ENCODE measurements at regions not wholly inside any gene's neighbourhood (a gene's known extent, or its start where the extent isn't known, plus 50 kb on each side); places are given as distances from the start of the nearest gene placed in this dataset.
"Not testable (repeated sequence)": the region's sequence is repeated elsewhere in the genome, so short reads cannot be mapped to it uniquely, and the experiment has no call there.

DNA sequence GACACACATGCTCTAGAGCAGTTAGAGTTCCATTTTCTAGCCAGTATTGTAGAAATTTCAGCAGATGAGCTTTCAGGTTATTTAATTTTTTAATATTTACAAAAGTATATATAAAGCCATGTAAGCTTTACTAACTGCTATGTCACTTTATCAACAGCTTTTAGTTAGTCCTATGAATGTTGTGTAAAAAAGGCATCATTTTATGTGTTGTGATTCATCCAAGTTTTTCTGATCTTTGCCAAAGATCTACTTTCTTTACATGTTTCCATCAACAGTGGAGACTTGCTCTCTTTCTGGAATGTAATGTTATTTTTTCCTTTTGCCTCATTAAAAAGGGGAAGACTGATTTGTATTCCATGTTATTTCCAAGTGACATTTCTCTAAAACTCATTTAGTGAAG, 125.2 kb upstream of the TFPI start:
- intact Hi-C loops (cut with micrococcal nuclease), result no loop called here

DNA sequence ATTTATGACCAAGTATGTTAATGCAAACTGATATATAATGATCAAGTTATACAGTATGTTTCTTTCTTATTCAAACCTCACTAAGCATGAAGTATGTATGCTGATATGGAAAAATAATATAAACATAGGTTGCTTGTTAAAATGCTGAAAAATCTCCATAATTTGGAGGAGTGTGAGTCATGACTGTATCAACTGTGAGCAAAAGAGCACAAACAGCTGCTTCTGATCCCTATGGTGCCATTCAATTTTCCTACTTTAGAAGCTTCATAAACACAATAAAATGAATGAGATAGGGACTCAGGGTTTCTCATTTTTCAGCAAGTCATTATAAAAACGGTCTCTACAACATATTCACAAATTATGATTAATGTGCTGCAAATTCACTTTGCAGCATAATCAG, 129.9 kb upstream of the TFPI start:
- intact Hi-C loops (cut with micrococcal nuclease), result no loop called here

DNA sequence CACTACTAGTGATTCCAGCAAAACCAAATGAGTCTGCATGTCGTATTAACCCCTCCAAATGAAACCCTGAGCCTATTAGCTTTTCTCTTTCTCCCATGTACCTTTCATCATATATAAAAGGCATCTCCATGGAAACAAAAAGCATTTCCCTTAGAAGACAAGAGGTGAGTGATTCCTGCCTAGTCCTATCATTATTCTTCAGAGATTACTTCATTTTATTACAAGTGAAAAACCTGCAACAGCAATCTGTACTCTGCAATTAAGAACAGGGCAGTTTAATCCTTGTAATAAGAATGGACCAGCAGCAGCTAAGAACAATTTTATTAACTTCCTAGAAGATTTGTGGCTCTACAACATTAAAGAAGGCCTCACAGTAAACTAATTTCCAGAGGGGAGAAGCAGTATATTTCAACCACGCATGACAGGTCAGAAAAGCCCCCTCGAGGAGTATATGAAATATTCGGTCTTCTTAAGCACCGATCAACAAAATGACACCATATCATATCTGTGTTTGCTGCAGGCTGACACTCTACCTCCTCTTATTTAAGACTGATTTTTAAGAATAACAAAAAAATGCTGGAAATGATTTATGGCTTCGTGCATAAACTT, 132.3 kb upstream of the TFPI start:
- intact Hi-C loops (cut with micrococcal nuclease), result no loop called here

DNA sequence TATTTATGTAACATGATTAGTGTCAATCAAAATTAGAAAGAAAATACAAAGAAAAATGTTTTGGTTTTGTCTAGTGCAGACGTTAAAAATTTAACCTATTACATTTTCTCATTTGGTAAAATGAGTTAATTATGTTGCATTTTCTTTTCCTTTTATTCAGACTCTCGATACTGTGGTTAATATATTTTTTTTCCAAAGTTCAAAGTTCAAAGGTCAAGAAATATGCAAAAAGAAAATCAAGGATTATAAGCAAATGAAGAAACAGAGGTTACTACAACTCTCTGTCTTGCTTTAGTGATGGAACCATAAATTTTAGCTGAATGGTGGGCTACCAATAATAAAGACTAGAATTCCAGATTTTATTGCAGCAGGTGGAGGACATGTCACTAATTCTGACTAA, 133.3 kb upstream of the TFPI start:
- intact Hi-C loops (cut with micrococcal nuclease), result no loop called here

DNA sequence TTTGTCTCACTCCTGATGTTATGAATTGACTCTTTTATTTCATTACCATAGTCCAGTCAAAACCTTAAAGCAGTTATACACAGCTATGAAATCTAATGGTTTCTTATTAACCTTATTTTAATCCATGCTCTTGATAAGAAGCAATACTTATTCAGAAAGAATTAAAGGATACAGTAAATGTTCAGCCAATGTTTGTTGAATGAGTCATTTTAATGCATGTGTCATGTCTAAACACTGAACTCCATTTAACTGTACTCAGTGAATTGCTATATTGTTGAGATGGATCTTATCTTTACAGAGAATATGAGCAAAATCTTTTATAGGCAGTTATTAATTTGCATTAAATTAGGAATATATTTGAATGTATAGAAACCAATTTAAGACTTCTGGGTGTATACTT, 135.1 kb upstream of the TFPI start:
- intact Hi-C loops (cut with micrococcal nuclease), result no loop called here

DNA sequence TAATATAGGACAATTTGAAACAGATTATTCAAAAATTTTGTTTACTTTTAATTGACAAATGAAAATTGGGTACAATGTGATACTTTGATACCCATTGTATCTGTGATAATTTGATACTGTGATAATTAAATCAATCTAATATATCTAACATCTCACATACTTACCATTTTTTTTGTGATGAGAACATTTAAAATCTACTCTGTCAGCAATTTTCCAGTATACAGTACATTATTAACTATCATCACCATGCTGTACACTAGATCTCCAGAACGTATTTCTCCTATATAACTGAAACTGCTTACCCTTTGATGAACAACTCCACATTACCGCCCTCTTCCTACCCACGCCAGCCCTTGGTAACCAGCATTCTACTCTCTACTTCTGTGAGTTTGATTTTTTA, 139.7 kb upstream of the TFPI start:
- intact Hi-C loops (cut with micrococcal nuclease), result no loop called here

DNA sequence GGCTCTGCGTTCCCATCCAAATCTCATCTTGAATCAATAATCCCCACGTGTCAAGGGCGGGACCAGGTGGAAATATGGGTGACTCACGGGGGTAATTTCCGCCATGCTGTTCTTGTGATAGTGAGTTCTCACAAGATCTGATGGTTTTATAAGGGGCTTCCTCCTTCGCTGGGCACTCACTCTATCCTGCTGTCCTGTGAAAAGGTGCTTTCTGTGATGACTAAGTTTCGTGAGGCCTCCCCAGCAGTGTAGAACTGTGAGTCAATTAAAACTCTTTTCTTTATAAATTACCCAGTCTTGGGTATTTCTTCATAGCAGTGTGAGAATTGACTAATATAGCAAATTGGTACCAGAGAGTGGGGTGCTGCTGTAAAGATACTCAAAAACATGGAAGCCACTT, 142.4 kb upstream of the TFPI start:
- intact Hi-C loops (cut with micrococcal nuclease), result not testable (repeated sequence)

DNA sequence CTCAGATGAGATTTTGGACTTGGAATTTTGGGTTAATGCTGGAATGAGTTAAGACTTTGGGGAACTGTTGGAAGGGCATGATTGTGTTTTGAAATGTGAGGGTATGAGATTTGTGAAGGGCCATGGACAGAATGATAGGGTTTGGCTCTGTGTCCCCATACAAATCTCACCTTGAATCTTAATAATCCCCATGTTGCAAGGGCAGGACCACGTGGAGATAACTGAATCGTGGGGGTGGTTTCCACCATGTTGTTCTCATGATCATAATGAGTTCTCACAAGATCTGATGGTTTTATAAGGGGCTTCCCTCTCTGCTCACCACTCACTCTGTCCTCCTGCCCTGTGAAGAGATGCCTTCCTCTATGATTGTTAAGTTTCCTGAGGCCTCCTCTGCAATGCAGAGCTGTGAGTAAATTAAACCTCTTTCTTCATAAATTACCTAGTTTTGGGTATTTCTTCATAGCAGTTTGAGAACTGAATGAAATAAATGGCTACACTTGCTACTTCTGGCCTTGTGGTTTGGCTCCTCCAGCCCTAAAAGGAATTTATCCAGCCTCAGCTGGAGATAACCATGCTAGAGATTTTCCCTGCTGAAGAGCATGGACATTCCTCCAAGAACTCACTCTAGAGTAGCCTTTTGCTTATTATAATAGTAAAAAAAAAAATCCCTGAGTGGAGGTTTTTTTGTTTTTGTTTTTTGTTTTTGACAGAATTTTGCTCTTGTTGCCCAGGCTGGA, 144.3 kb upstream of the TFPI start:
- intact Hi-C loops (cut with micrococcal nuclease), result no loop called here

DNA sequence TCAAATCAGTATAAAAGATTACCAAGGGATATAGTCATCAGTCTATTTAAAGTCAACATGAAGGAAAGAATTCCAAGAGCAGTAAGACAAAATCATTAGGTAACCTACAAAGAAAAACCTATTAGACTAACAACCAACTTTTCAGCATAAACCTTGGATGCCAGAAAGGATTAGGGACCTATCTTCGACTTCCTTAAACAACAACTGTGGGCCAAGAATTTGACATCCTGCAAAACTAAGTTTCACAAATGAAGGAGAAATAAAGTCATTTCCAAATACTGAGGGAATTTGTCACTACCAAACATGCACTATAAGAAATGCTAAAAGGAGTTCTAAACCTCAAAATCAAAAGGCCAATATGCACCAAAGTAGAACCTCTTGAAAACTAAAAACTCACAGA, 147.9 kb upstream of the TFPI start:
- intact Hi-C loops (cut with micrococcal nuclease), result no loop called here

DNA sequence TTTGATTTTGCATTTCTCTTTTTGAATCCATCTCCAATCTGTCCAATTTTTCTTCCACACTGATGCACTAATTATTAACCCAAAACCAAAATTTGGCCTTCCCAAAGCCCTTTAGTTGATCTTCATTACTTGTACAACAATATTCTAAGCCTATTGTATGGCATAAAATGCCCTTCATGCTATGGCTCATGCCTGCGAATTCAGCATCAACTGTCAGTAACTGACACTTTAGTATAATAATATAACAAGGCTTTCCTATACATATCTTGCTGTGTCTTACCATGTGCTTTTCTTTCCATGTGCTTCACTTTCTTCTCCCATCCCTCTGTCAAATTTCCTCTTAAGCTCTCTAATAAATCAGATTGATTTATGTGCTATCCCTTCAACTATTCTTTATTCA, 154.0 kb upstream of the TFPI start:
- intact Hi-C loops (cut with micrococcal nuclease), result no loop called here

DNA sequence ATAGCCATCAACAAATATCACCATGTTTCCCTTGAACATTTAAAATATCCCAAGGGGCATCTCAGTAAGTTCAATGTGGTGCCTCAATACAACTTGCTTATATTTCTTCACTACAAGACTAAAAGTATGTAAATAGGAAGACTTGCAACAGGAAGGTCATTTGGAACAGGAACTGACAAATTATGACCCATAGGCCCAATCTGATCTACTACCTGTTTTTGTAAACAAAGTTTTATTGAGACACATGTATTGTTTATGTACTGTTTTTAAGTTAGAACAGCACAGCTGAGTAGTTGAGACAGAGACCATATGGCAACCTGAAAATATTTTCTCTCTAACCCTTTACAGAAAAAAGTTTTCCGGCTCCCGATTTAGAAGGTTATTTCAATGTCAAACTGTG, 154.8 kb upstream of the TFPI start:
- intact Hi-C loops (cut with micrococcal nuclease), result no loop called here

DNA sequence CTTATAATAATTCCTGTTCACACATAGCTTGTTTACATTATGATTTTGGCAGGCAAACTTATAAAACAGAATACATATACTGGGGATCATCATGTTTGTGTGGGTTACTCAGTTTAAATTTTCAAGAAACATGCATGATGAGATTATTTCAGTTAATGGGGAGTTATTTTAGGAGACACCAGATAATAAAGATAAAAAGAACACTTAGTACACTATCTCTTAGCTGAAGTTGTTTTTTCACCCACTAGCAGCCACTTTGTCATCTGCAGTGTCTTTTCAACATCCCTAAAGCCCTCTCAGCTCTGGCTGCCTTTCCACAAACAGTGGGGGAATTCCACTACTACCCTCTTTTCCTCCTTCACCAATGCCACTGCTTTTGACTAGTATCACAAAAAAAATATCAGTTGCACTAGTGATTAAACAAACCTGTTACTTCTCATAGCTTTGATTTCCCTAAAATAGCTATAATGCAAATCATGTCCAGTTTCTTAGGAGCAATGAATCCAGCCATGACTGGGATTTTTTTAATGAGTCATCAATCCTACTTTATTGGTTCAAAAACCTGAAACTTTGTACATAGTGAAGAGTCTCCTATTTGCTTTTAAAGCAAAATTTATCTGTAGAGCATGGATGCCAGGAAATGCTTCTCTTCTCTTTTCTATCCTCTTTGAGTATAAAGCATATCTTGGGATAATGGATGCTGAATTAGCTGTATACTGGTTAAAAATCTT, 156.7 kb upstream of the TFPI start:
- intact Hi-C loops (cut with micrococcal nuclease), result no loop called here

DNA sequence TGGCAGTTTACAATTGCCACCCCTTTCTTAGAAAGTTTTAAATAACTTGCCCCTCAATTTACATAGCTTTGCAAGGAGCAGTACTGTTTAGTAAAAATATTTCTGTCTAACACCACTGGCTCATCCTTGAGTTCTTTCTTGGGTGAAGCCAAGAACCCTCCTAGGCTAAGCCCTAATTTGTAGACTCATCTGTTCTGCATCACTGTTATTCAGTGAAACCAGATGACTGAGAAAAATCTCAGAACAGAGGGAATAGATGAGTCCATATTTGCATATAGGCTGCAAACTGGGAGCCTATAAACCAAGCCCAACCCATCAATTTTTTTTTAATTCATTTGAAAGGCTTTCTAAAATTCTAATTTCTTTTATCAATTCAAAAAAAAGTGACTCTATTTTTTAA, 161.4 kb upstream of the TFPI start:
- intact Hi-C loops (cut with micrococcal nuclease), result no loop called here

DNA sequence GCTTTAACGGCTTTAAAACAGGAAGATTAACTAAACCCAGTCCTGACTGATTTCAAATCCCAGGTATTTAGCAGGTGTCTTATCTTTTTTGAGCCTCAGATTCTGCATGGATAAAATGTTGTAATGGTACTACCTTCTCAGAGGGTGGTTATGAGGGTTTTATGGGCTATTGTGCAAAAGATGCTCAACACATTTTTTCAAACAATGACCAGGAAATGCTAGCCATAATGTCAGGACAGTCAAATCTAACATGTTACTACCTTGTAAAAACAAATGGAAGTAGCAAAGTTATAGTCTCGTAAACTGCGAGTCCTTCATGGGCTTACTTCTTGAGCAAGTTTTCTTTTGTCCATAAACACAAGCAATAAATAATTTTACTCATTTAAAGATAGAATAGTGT, 162.1 kb upstream of the TFPI start:
- intact Hi-C loops (cut with micrococcal nuclease), result no loop called here

DNA sequence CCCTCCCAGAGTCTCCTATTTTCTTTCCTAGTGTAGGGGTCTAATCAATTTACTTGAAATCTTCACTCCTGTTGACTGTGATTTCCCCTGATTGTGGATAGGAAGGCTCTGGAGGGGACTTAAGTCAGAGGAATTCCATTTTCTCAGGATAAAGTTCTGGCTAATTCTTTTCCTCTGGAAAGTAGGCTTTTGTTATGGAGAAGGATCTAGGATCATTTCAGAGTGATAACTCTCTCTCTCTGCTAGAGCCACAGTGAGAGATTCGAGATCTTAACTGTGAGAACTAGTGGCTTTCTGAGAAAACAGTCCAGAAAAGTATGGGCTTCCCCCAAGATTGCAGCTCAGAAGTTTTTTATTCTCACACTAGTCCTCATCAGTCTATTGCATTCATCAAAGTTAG, 163.9 kb upstream of the TFPI start:
- intact Hi-C loops (cut with micrococcal nuclease), result no loop called here

DNA sequence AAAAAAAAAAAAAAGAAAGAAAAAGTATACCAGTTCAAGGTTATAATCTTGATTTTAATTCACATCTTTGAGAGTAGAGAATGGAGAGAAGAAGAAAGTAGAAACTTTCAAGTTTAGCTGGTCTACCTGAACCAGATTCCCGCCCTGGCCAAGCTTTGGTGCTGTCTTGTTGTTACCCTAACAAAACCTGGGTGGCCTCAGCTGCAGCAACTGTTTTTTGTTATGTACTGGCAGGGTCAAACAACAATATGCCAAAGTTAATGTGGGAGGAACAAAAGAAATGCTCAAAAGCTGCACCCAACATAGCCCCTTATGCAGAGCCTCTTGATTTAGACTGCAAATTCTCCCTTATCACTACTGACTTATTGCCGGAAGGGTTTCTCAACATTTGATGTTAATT, 165.3 kb upstream of the TFPI start:
- intact Hi-C loops (cut with micrococcal nuclease), result no loop called here

DNA sequence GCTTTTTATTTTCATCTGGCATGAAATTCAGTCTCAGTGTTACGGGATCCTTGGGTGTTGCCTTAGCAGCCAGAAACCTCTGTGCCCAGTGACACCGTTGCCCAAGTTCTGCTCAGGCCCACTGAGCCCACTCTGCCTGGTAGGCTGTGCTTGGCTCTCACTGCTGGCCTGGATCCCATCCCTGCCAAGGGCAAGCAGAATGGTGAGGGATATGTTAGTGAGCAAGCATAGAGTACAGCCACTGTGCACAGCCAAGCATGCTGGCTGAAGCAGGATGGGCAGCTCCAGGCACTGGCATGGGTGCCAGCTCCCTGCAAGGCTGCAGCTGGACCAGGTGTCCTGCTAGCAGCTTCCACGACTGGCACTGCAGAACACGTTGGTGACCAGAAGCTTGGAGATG, 194.7 kb upstream of the TFPI start:
- intact Hi-C loops (cut with micrococcal nuclease), result no loop called here

DNA sequence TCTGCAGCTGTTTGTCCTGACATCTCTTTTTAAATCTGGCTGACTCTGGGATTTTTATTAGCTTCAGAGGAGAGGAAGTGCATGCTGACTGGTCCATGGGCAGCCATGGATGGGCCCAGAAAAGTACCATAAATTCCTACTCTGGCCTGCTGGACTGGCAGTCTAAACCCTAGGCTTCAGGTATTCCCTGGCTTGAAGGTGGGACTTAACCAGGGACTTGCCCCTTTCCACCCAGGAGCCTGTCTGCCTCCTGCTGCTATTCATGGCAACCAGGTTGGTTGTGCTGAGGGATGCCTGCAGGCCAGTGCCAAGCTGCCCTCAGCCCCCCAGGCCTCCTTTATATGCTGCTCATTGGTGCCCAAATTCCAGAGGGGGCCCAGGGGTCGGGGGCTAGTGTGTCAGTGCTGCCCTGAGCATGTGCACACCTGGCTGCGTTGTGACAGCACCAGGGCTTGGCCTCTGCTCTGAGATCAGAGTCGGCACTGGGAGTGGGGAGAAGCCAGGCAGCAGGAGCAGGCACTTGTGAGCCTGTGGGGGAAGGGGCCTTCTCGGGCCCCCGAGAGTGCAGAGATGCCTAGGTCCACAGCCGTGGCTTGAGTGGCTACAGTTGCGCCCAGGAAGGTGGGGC, 195.7 kb upstream of the TFPI start:
- intact Hi-C loops (cut with micrococcal nuclease), result no loop called here

DNA sequence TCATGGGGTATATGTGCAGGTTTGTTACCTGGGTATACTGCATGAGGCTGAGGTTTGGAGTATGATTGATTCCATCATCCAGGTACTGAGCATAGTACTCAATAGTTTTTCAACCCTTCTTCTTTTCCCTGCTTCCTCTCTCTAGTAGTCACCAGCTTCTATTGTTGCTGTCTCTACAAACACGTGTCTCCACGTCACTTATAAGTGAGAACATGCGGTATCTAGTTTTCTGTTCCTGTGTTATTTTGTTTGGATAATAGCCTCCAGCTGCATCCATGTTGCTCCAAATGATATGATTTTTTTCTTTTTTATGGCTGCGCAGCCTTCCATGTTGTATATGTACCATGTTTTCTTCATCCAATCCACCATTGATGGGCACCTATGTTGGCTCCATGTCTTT, 214.8 kb upstream of the TFPI start:
- intact Hi-C loops (cut with micrococcal nuclease), result no loop called here

DNA sequence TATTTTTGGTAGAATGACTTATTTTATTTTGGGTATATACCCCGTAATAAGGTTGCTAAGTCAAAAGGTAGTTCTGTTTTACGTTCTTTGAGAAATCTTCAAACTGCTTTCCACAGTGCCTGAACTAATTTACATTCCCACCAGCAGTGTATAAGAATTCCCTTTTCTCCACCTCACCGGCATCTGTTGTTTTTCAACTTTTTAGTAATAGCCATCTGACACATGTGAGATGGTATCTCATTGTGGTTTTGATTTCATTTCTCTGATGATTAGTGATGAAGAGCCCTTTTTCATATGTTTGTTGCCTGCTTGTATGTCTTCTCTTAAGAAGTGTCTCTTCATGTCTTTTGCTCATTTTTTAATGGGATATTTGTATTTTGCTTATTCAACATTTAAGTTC, 215.2 kb upstream of the TFPI start:
- intact Hi-C loops (cut with micrococcal nuclease), result no loop called here

DNA sequence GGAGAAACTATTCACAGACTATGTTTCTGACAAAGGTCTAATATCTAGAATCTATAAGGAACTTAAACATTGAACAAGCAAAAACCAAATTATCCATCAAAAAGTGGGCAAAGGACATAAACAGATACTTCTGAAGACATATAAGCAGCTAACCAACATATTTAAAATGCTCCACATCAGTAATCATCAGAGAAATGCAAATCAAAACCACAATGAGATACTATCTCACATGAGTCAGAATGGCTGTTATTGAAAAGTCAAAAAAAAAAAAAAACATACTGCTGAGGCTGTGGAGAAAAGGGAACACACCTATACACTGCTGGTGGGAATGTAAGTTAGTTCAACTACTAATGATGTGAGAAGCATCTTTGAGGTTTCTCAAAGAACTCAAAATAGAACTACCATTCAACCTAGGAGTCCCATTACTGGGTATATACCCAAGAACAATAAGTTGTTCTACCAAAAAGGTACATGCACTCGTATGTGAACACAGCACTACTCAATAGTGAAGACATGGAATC, 220.4 kb upstream of the TFPI start:
- intact Hi-C loops (cut with micrococcal nuclease), result loop anchor here (5.0 kb wide), 1 partner anchor 187 kb away; no protein-coding TSS in a partner anchor

DNA sequence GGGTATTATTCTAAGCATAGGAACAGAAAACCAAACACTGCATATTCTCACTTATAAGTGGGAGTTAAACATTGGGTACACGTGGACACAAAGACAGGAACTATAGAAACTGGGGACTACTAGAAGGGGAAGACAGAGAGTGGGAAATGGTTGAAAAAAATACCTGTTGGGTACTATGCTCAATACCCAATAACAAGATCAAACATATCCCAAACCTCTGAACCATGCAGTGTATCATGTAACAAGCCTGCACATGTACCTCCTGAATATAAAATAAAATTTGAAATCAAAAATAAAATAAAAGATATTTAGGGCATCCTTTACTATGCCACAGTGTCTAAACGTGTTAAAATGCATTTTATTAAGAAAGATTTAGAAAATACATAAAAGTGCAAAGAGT, 221.0 kb upstream of the TFPI start:
- intact Hi-C loops (cut with micrococcal nuclease), result no loop called here

Measured in T-helper 2 cell treated with Interferon-gamma antibody and Interleukin-4, amounts not matched to agents 100 ng/mL and 5 ng/mL, for 36 hours (primary cell).